ENCODE measurements at regions not wholly inside any gene's neighbourhood (a gene's known extent, or its start where the extent isn't known, plus 50 kb on each side); places are given as distances from the start of the nearest gene placed in this dataset.

- TF ChIP-seq CTCF (conservative IDR thresholded peaks at IDR 0.05; ENCODE audit: low read depth, low read length) (no peak), EZH2phosphoT487 (IDR thresholded peaks at IDR 0.05; ENCODE audit: borderline replicate concordance, low read length) (no peak)
Observed at GRCh38 chr1:232296461-232296860, 333.5 kb downstream of the SIPA1L2 start.

Data from PC-3 (cell line).